Thoracic aorta (tissue), 2 donors: ENCODE measurements at regions not wholly inside any gene's neighbourhood (a gene's known extent, or its start where the extent isn't known, plus 50 kb on each side); places are given as distances from the start of the nearest gene placed in this dataset.

Experiments
- ATAC-seq: fragments of 150-250 bp; one replicate; pipeline ENCODE4 v1.8.0; 2017; ENCODE audit warnings: low read depth; ENCODE audit not compliant: insufficient number of reproducible peaks, low FRiP score
- DNase-seq: peaks from one replicate; pipeline ENCODE4 v3.0.0-alpha.2; 2020; ENCODE audit warnings: low spot score
- H3K27ac ChIP-seq, 2 donors: fragments of 200-600 bp; sonication (generic); 1 replicate in 1 of 2; 2 replicates in 1 of 2; pipeline ENCODE4 v1.5.1; 2016; ENCODE audit warnings: mild to moderate bottlenecking in 2 of 2, moderate library complexity in 2 of 2
- H3K27me3 ChIP-seq: fragments of 200-600 bp; sonication (generic); replicated peaks from 2 replicates; pipeline ENCODE4 v1.6.0; 2016; ENCODE audit warnings: mild to moderate bottlenecking; ENCODE audit not compliant: insufficient read depth
- H3K36me3 ChIP-seq: fragments of 200-600 bp; sonication (generic); one replicate; pipeline ENCODE4 v1.5.1; 2016
- H3K4me1 ChIP-seq, 2 donors: fragments of 200-600 bp; sonication (generic); 1 replicate in 1 of 2; 2 replicates in 1 of 2; pipeline versions ENCODE4 v1.5.1 to v1.6.0; 2016; ENCODE audit warnings: low read depth in 2 of 2, mild to moderate bottlenecking in 1 of 2; ENCODE audit not compliant: control insufficient read depth in 1 of 2
- H3K4me3 ChIP-seq: fragments of 200-600 bp; sonication (generic); 2 replicates; pipeline ENCODE4 v1.5.1; 2016; ENCODE audit warnings: mild to moderate bottlenecking
- H3K9me3 ChIP-seq: fragments of 200-600 bp; sonication (generic); 2 replicates; pipeline ENCODE4 v1.5.1; 2016
- TF ChIP-seq, protein P1 (sequence below): fragments of 200-600 bp; sonication (generic); IDR thresholded peaks from one replicate; pipeline ENCODE4 v1.5.1; 2019; ENCODE audit warnings: antibody characterized with exemption

GRCh38 chr21:10466200-10466599, 55.2 kb upstream of the TPTE start:
- no peaks in the 10 kb centered on the region for H3K9me3 ChIP-seq
- TF ChIP-seq, protein P1, sequence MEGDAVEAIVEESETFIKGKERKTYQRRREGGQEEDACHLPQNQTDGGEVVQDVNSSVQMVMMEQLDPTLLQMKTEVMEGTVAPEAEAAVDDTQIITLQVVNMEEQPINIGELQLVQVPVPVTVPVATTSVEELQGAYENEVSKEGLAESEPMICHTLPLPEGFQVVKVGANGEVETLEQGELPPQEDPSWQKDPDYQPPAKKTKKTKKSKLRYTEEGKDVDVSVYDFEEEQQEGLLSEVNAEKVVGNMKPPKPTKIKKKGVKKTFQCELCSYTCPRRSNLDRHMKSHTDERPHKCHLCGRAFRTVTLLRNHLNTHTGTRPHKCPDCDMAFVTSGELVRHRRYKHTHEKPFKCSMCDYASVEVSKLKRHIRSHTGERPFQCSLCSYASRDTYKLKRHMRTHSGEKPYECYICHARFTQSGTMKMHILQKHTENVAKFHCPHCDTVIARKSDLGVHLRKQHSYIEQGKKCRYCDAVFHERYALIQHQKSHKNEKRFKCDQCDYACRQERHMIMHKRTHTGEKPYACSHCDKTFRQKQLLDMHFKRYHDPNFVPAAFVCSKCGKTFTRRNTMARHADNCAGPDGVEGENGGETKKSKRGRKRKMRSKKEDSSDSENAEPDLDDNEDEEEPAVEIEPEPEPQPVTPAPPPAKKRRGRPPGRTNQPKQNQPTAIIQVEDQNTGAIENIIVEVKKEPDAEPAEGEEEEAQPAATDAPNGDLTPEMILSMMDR, result no peak
- no peaks in the 10 kb centered on the region for H3K36me3 ChIP-seq
- DNase-seq (no peak), ATAC-seq (no peak)
- no peaks in the 10 kb centered on the region for H3K4me1 ChIP-seq
- H3K27ac ChIP-seq, result no peak overlapping the region
- no peak overlapping the region for H3K4me3 ChIP-seq
- no peaks in the 10 kb centered on the region for H3K27me3 ChIP-seq
